GM23248 (cell line): ENCODE measurements at regions not wholly inside any gene's neighbourhood (a gene's known extent, or its start where the extent isn't known, plus 50 kb on each side); places are given as distances from the start of the nearest gene placed in this dataset.
"Not testable (repeated sequence)": the region's sequence is repeated elsewhere in the genome, so short reads cannot be mapped to it uniquely, and the experiment has no call there.

Experiments
- EZH2 ChIP-seq: fragments of 200-600 bp; sonication (generic); IDR thresholded peaks from 2 replicates; pipeline ENCODE4 v1.6.1; 2018; ENCODE audit warnings: antibody characterized with exemption, mild to moderate bottlenecking; ENCODE audit not compliant: insufficient read depth, poor library complexity, severe bottlenecking
- EZH2phosphoT487 ChIP-seq: fragments of 200-600 bp; sonication (generic); IDR thresholded peaks from 2 replicates; pipeline ENCODE4 v1.6.1; 2018; ENCODE audit warnings: antibody characterized with exemption, moderate library complexity, mild to moderate bottlenecking, low read depth; ENCODE audit not compliant: insufficient read depth

GRCh38 chr15:20104551-20104950 is 437.0 kb downstream of the GOLGA6L6 start:
- TF ChIP-seq EZH2phosphoT487, EZH2: not testable (repeated sequence)
